RPMI8226 (cell line): ENCODE measurements at regions not wholly inside any gene's neighbourhood (a gene's known extent, or its start where the extent isn't known, plus 50 kb on each side); places are given as distances from the start of the nearest gene placed in this dataset.

Source experiments
- DNase-seq: peaks from one replicate; pipeline ENCODE4 v3.0.0-alpha.2; 2015

DNA sequence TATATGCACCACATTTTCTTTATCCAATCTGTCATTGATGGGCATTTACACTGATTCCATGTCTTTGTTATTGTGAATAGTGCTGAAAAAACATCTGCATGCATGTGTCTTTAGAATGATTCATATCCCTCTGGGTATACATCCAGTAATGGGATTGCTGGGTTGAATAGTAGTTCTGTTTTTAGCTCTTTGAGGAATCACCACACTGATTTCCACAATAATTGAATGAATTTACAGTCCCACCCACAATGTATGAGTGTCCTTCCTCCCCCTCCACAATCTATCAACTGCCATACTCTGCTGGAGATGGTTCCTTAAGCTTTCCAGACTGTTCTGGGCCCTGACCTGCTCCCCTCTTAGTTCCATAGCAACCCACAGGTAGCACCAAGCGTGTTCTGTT, 667.0 kb downstream of the LIG4 start:
- no peak for DNase-seq

DNA sequence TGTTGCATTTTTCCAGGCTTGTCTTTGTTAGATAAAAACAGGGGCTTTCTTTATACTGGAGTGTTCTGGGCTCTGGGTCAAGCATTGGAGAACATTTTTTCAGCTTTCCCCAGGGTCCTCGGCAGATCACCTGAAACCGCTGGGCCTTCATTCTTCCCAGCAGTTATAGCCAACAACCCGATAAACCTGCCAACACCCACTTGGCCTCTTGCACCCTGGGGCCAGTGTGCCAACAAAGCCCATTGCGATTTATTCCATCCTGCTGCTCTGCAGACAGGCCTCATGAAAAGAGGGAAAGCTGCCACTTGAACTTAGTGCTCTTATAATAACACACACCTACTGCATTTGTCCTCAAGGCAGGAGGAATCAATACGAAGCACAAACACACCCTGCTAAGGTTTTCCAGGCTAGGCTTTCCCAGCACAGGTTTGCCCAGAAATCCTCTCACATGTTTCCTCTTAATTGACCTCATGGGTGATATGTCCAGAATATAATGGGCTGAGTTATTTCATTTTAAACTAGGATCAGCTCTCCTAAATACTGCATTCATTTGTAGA, 669.3 kb downstream of the LIG4 start:
- DNase-seq, result no peak

DNA sequence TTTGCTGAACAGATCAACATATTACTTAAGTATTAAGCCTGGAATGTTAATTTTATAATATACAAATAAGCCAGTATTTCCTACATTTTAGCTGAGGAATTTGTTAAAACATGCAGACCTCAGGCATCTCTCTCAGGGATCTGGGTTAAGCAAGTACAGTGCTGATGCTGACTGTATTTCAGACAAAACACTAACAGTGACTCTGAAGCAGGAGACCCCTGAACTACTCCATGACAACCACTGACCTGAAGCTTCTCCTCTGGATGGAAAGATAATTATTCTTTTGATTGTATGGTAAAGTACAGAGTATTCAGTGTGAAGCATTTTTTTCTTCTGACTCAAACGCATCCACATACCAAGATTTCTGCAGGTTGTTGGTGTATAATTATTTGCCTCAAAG, 680.8 kb downstream of the LIG4 start:
- no peak for DNase-seq

DNA sequence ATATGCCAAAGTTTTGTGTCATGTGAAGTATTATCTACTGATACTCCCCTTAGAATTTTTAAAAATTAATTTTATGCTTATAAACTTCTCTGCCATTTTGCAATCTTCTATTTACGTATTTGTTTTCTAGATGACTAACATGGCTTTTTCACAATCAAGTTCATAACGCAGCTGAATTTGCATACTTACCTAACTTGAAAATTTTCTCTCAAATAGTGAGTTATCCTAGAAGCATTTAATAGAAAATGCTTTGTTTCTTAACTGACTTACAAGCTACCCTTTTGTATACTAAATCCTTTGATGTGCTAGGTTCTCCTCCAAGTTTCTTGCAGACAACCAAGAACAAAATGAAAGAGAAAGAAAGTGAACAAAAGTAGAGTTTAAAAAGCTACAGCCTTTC, 683.5 kb downstream of the LIG4 start:
- no peak for DNase-seq

DNA sequence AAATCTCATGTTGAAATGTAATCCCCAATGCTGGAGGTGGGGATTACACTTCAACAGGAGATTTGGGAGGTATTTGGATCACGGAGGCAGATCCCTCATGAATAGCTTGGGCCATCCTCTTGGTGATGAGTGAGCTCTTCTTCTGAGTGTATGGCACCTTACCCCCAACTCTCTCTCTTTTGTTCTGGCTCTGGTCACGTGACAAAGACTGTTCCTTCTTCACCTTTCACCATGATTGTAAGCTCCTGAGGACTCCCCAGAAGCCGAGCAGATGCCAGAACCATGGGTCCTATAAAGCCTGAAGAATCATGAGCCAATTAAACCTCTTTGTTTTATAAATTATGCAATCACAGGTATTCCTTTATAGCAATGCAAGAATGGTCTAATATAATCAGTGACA, 684.2 kb downstream of the LIG4 start:
- DNase-seq, result no peak

DNA sequence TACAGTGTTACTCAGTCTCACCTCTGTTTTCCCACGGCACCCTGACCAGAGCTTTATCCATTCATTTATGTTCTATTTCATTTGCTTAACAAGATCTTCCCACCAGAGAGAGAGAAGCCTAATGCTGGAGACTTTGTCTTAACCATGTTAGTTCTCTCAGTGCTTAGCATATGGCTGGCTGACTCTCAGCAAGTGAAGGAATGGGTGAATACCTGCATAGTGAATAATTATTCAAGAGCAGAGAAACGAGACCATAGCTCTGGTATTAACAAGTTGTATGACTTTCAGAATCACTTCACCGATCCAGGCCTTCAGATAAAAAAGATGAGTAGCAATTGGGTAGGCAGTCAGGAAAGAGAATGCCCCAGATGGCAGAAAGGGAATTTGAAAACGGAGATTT, 686.3 kb downstream of the LIG4 start:
- DNase-seq, result no peak

DNA sequence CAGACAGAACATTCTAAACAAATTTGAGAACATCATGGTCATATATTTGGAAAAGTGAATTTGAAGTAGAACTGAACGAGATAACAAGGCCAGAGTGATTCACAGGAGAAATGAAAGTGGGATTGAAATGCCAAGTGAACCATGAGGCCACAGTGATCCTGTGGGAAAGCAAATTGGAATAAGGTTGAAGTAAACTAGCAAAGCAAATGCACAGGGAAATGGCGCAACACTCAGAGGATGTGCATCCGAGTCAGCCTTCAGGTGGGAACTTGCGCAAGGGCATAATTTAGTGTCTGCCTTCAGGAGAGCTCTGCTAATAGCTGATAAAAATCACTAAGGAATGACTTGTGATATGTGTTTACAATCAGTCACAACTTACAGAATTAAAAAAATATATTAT, 696.6 kb downstream of the LIG4 start:
- no peak for DNase-seq

DNA sequence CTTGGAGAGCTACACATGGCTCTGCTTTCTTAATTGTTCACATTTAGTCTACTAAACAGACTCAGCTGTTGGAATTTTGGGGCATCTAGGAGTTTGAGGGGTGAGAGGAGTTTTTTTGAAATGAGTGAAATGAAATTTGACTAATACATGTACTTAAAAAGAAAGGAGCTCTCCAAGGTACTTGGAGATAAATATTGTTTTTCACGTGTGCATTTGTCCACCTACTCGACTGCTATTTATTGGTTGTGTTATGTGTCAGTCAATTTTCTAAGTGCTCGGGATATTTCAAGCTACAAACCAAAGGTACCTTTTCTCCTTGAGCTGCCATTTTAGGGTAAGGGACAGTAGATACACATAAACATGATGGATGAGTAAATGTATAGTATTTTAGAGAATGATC, 697.0 kb downstream of the LIG4 start:
- no peak for DNase-seq

DNA sequence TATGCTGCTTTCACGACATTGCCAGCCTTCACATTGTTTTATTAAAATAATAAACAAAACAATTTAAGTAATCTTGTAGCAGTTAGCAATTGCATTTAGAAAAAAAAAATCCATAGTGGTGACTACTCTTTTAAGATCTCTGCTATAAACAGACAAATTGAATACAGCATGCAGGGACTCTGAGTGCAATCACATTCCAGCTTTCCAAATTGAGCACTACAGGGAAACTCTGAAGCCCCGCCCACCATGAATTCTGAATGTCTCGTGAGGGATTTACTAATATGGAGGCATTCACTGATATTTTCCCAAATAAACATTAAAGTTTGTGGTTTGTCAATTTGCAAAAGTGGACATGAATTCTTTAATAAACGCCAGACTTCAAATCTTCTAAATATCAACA, 698.8 kb downstream of the LIG4 start:
- DNase-seq, result no peak

DNA sequence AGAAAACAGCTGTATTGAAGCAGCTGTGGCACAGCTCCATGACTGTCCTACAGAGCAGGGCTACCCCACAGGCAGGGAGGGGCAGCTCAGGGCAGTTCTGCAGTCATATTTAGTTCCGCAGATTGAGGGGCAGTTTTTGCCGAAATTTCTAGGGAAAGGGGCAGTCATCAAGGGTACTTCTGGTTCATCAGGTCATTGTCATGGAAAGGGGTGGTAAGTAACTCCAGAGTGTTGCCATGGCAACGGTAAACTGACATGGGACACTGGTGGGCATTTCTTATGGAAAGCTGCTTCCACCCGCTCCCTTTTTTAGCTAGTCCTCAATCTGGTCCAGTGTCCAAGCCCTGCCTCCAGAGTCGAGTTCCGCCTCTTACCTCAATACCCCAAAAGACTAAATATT, 702.8 kb downstream of the LIG4 start:
- DNase-seq, result no peak

DNA sequence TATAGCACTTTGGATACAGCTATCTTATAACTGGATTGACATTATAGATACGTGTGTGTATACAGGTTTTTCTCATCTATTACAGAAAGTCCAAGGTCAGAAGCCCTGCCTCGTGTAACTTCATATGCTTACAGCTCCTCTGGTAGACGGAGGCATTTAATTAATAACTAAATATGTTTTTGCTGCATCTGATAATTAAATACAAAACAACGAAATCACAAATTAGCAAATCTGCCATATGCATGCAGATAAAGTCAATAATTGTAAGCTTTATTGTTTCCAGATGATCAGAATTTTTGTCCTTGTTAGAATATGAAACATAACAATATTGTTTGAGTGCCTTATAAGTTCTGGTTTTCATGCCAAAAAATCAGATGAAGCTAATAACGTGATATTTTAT, 717.7 kb downstream of the LIG4 start:
- DNase-seq, result no peak

DNA sequence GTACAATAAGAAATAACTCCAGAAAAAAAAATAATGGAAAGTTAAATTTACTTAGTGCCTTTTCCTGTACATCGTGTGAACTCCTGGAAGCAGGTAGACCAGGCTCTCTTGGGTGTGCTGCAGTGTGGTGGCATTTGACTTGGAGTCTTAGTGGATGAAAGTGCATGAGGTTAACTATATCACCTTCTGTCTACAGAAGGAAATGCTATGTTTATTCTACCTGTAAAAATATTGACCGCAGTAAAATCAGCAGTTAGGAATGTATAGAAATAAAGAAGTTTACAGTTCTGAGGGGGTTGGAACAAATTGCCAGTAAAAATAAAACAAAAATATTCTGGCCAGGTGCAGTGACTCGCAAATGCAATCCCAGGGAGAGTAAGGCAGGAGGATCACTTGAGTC, 722.1 kb downstream of the LIG4 start:
- DNase-seq, result no peak

DNA sequence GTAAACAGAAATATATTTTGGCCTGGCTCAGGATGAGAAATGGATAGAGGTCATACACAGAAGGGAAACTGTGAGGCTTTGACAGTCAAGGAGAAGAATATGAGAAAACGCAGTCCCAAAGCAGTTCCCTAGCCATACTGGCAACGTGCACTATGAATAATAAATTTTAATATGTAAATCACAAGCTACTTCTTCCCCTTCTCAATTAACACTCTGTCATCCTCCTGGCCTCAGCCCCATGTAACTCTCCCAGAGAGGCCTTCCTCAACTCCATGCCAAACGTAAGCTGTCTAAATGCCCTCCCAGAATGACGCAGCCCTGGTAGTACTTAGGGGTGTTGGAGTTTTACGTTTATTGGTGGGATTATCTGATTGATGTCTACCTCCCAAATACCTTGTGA, 732.6 kb downstream of the LIG4 start:
- DNase-seq, result no peak

DNA sequence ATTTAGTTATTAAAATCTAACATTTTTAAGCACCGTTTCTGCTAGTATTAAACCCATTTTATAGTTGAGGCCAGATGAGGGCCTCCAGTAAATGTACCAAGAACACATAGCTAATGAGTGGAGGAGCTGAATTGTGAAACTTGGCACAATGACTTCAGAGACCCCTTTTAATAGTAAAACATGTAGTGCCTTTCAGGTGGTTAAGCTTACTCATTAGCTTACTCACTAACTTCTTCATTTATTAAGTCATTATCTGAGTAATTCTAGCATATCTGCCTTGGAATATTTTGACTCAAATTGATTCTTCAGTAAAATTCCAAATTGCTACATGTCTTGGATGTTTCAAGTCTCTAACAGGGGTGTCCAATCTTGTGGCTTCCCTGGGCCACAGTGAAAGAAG, 735.2 kb downstream of the LIG4 start:
- no peak for DNase-seq

DNA sequence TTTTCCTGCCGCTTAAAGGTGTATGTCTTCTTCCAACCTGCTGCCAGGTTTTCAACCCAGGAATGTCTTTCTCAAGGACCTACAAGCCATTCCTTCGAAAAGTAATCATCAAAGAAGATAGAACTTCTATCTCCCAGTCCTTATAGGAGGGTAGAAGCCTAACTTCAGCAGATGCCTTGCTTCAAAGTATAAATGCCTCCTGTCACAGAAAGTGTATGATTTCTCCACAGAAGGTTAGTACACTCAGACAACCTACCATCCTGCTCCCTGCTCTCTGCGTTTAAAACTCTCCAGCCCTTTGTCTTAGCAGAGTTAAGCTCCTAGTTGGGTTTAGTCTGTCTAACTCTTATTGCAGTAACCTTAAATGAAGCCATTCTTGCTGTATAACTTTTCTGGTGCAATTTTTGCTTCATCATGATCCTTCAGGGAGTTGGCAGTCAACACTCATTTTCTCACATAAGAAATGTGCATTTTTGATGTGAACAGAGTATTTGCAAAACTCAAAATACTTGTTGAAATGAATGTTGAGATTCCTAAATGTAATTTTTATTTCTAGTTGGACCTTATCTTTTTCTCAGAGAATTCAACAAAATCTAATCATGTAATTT, 737.5 kb downstream of the LIG4 start:
- no peak for DNase-seq

DNA sequence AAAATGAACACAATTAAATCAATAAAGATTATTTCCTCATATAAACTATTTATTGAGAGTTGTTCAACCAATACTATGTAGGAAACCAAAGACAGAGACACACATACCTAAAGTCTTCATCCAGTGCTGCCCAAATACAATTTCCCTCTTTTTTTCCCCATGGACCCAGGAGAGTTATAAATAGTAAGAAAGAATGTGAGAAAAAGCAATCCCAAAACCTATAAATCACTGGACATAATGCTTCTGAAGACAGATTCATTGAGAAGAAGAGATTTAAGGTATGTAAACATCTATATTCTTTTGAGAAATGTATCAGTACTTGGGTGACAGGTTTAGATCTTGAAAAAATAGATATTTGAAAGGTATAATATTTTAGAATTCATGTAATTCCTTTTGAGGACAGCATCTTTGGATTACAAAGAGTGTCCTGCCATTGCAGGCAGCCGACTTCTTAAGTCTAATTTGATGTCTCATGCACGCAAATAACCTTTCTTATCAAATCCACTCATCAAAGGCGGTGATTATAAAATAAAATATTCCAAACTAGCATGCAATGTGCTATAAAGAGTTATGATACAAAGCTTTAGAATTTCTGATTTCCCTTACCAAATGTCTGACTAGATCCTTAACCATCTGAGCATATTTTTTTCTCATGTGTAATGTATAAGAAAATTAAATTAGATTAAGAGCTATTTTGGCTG, 739.4 kb downstream of the LIG4 start:
- DNase-seq, result no peak

DNA sequence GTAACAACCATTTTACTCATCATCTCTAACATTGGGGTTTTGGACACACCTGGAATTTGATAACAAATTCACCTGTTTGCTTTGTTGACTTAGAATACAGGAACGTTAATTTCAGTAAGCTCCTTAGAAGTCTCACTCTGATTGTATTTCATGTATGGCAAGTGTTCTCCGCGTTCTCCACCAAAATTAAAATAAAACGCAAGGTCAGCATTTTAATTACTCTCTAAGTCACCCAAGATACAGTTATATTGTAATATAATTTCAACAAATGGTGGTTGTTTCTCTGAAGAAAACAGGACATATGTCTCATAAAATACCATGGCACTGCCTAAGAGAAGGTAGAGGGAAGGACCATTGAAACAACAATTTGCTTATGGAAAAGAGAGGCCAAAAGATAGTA, 742.1 kb downstream of the LIG4 start:
- DNase-seq, result no peak

DNA sequence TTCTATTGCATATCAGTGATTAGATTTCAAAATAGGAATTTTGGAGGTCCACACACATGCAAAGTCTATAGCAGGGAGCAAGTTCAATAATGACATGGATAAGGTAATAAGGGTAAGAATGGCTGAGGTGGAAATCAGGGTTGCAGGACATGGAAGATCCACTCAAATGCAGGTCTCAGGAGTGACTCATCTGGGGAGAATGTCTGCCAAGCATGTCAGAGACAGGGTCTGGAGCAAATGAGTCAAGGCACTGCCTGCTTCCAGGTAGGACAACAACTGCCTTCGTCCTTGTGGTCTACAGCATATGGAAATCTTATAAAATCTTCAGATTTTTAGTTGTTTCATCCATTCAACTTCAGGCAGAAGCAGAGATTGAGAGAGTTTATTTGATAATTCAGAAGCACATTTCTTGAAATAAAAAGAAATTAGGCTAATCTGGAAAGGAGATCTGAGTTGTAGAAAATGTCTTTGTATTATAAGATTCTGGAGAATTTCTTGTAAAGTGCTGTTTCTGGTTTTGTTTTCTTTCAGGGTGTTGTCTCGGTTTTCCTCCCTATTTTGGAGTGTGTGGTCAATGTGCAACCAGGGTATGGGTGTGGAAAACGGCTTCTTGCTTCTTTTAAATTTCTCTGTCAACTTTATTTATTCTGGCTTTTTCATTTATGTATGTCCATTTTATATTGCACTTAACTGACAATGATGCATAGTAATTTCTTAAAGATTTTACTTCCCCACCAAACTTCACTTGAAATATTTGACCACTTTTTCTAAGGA, 748.8 kb downstream of the LIG4 start:
- DNase-seq, result no peak

DNA sequence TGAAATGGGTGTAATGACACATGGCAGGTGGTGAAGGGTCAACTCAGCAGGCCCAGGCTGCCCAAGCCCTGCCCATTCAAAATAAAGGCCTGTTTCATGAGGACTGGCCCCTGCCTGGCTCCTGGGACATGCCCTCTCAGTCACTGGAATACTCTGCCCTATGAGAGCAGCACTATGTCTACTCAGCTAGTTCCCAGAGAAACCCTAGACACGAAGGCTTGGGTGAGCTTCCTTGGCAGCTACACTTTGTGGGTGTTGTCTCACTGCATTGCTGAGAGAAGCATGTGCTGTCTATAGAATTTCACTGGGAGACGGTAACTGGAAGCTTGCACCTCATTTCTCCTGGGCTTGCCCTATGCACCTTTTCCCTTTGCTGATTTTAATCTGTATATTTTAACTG, 752.8 kb downstream of the LIG4 start:
- no peak for DNase-seq

DNA sequence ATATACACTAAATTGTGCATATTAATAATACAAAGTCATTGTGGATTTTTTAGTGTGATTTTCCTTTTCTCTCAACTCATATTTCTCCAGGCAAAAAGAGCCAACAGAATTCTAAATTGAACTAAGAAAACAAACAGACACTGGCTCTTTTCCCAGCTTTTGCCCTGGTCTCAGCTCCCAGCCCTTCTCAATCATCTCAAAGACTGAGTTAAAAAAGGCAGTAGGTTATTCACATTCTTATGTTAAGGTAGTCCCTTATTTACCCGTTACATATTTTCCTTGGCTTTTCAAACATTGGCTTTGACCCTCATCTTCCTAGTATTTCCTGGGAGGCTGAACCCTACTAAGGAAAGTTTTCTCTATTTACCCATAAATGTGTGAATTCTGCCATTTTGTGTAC, 753.6 kb downstream of the LIG4 start:
- no peak for DNase-seq

DNA sequence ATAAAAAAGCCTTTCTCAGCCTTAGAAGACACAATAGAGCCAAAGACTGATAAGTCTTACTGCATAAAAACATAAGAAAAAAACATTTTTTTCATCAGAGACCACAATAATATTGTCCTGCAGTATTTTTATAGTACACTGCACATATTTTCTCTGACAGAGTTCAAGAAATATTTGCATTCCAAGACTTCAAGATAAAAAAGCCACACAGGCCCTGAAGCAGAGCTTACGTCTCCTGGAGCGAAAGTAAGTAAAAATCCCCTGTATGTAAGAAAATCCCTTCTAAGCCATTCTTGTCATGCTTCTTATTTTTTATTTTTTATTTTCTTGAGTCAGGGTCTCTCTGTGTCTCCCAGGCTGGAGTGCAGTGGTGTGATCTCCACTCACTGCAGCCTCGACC, 755.9 kb downstream of the LIG4 start:
- no peak for DNase-seq

DNA sequence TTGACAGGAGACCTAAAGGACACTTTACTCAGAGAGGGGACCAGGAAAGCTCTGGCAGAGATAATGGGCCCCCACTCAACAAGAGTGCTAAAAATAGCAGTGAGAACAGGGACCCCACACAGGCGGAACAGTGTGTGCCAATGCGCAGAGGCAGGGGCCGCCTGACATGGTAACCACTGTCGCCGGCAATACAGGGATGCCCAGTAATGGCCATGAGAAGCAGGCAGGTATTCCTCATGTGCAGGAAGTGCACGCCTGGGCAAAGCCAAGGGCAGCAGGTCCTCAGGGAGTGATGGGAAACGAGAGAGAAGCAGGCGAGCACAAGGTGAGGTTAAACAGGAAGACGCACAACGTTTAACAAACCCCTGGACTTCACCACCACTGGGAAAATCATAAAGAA, 757.1 kb downstream of the LIG4 start:
- DNase-seq, result no peak

DNA sequence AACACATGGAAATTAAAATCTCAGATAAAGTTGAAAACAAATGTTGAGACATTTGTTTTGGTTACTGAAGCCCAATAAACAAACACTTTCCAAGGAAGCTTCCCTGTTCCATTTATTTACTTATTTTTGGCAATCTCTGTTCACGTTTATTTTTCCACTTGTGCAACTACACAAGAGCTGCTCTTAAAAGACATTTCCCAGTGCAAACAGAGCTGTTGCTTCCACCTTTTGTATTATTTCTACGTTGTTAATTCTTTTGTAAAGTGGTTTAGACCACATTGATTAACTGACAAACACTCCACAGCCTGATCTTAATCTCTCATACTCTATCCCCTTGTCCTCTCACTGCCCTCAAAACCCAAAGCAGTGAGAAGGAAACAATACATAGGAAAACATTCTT, 757.6 kb downstream of the LIG4 start:
- no peak for DNase-seq

DNA sequence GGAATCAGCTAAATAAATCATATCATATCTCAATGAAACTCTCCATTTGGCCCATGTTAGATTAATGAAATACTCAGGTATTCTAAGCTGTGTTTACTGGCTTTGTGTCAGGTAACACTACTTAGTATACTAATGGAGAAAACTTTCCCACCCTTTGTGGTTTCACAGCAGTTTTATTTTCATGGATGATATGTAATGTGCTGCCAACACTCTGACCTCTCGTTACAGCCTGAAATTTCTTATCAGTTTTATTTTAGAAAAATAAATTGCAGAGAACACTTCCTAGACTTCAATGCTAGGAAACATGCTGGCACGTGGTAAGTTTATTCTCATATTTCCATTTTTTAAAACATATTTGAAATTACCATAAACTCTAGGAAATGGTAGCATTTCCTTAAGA, 758.9 kb downstream of the LIG4 start:
- DNase-seq, result no peak
